Left ventricle myocardium inferior (tissue), 1 donor: ENCODE measurements at regions not wholly inside any gene's neighbourhood (a gene's known extent, or its start where the extent isn't known, plus 50 kb on each side); places are given as distances from the start of the nearest gene placed in this dataset.

ENCODE experiments used
- DNase-seq: peaks from one replicate; pipeline ENCODE4 v3.0.0-alpha.2; 2020
- H3K27ac ChIP-seq: fragments of 200-600 bp; replicated peaks from 2 replicates; pipeline ENCODE4 v1.8.0; 2021
- H3K27me3 ChIP-seq: fragments of 200-600 bp; 2 replicates; pipeline ENCODE4 v1.8.0; 2021; ENCODE audit warnings: low read depth
- H3K36me3 ChIP-seq: fragments of 200-600 bp; 2 replicates; pipeline ENCODE4 v1.8.0; 2021
- H3K4me1 ChIP-seq: fragments of 200-600 bp; 2 replicates; pipeline ENCODE4 v1.8.0; 2021
- H3K4me3 ChIP-seq: fragments of 200-600 bp; 2 replicates; pipeline ENCODE4 v1.8.0; 2021; ENCODE audit warnings: mild to moderate bottlenecking, moderate library complexity
- H3K9me3 ChIP-seq: fragments of 200-600 bp; replicated peaks from 2 replicates; pipeline ENCODE4 v1.8.0; 2021
- CTCF ChIP-seq: fragments of 200-600 bp; IDR thresholded peaks from 2 replicates; pipeline ENCODE4 v1.8.0; 2021; ENCODE audit warnings: antibody characterized with exemption, mild to moderate bottlenecking, borderline replicate concordance
- intact Hi-C: fragments of 100-400 bp; cut with micrococcal nuclease; formaldehyde crosslinking; loops from one replicate; pipeline ENCODE4 v1.11.0; 2022
- donor health status: DM: no; HTN: yes; CAD: no; lungs with severe emphysema.

DNA sequence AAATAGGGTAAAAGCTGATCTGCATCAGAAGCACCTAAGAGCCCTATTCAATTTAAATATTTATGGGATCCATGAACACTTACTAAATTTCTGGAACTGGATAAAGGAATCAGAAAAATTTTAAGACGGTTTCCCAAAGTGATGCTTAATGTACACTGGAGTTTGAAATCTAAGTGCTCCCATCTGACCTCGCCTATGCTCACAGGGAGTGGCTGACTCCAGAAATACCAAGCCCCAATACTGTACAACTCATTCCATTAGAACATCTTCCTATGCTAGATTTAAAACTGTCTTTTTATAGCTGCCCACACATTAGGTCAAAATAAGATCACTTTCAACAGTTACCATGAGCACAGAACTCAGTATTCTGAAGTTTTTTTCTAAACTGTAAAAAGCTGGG lies 1214.6 kb downstream of the CDH11 start:
- Histone ChIP-seq H3K27ac (no peak overlapping the region), H3K4me1 (no peaks in the 10 kb centered on the region), H3K27me3 (no peaks in the 10 kb centered on the region), H3K36me3 (no peaks in the 10 kb centered on the region), H3K9me3 (no peaks in the 10 kb centered on the region), H3K4me3 (no peak overlapping the region)
- TF ChIP-seq CTCF, result no peak
- intact Hi-C loops, result no loop called here
- DNase-seq, result no peak

DNA sequence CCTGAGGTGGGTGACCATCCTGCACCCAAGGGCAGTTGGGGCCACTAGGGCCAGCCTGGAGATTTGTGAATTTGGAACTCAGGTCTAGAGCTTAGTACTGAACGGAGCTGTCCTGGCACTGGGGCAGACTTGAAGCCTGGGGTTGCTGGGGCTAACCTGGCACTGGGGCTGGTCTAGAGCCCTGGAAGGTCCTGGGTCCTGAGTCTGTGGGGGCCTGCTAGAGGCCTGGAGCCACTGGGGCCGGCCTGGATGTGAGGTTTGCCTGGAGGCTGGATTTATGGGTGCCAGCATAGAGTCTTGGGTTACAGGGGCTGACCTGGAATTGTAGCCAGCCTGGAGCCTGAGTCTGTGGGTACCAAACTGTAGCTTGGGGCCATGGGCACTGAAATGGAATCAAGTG lies 1216.9 kb downstream of the CDH11 start:
- Histone ChIP-seq H3K4me3 (no peak overlapping the region), H3K9me3 (no peaks in the 10 kb centered on the region), H3K27me3 (no peaks in the 10 kb centered on the region), H3K27ac (no peak overlapping the region), H3K4me1 (no peaks in the 10 kb centered on the region), H3K36me3 (no peaks in the 10 kb centered on the region)
- no peak for DNase-seq
- TF ChIP-seq CTCF, result no peak
- intact Hi-C loops, result no loop called here

GRCh38 chr16:63904182-63904581 lies 1217.7 kb downstream of the CDH11 start:
- H3K9me3 ChIP-seq, result no peaks in the 10 kb centered on the region

DNA sequence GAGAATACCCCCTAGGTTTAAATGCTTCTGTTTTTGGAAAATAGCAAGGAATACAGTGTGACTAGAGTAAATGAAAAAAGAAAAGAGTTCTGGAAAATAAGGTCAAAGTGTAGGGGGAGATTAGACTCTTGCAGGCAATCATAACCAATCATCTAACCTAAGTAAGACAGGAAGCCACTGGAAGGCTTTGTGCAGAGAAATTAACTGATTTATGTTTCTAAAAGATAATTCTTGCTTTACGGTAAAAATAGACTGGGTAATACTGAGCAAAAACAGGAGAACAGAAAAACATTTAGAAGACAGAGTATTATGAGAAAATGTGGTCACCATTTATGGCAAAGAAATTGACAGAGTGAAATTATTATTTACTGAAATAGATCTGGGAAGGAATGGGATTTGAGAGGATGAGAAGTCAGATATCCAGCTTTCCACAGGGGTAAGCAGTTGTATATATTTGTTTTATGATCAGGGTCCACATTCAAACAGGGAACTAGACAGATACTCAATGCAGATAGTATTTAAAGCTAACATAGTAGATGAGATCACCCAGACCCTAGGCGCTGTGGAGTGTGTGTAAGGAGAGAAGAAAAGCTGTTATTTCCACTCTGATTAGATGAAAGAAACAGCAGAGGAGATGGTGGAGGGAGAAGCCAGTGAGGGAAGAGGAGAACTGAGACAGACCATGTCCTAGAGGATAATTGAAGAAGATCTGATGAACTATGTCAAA lies 1225.3 kb downstream of the CDH11 start:
- no peak overlapping the region for H3K27ac ChIP-seq
- H3K36me3 ChIP-seq, result no peaks in the 10 kb centered on the region
- no peak for TF ChIP-seq CTCF

More at GRCh38 chr16:63904182-63904581, 1217.7 kb downstream of the CDH11 start:
- no peak overlapping the region for H3K4me3 ChIP-seq
- no peak for DNase-seq
- no peak for TF ChIP-seq CTCF
- H3K27me3 ChIP-seq, result no peaks in the 10 kb centered on the region
- no peaks in the 10 kb centered on the region for H3K4me1 ChIP-seq
- H3K36me3 ChIP-seq, result no peaks in the 10 kb centered on the region
- intact Hi-C loops, result no loop called here
- H3K27ac ChIP-seq, result no peak overlapping the region

DNA sequence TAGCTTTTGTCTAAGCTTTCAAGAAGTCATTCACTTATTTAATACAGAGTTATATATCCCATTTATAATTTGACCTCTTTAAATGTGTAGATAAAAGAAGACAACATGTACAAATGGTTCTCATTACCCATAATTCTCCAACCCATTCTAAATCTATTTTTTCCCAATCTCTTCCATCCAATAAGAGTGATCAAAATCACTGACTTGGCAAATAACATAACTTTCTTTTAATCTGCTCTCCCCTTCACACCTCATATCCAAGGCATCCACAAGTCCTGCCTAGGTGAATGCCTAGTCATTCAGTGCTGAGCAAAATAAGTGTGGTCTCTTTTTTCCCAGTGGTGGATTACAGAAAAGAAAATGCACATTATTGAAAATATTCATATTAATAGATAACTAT lies 1231.1 kb downstream of the CDH11 start:
- no peak for TF ChIP-seq CTCF
- H3K4me1 ChIP-seq, result peaks cover 15% of the 10 kb centered on the region
- no peaks in the 10 kb centered on the region for H3K36me3 ChIP-seq
- intact Hi-C loops, result no loop called here
- H3K9me3 ChIP-seq, result peaks cover 8% of the 10 kb centered on the region
- H3K27me3 ChIP-seq, result no peaks in the 10 kb centered on the region
- no peak for DNase-seq
- H3K4me3 ChIP-seq, result no peak overlapping the region
- H3K27ac ChIP-seq, result no peak overlapping the region

More for the DNA sequence above, 1225.3 kb downstream of the CDH11 start:
- H3K9me3 ChIP-seq, result no peaks in the 10 kb centered on the region
- no peak overlapping the region for H3K4me3 ChIP-seq
- DNase-seq, result no peak
- intact Hi-C loops, result no loop called here
- H3K27me3 ChIP-seq, result no peaks in the 10 kb centered on the region
- H3K4me1 ChIP-seq, result no peaks in the 10 kb centered on the region
